Activated naive CD4-positive, alpha-beta T cell treated with anti-CD3 and anti-CD28 coated beads, Interleukin-2, amount 50 U/mL, for 72 hours (primary cell): ENCODE measurements at regions not wholly inside any gene's neighbourhood (a gene's known extent, or its start where the extent isn't known, plus 50 kb on each side); places are given as distances from the start of the nearest gene placed in this dataset.
A peak's percentile ranks its signal among the peaks of the same experiment; 100 is the strongest.
"Not testable (repeated sequence)": the region's sequence is repeated elsewhere in the genome, so short reads cannot be mapped to it uniquely, and the experiment has no call there.

Source experiments
- ATAC-seq, 2 donors: fragments of 150-1000 bp; cut with Tn5 transposase; 2 replicates each; pipeline ENCODE4 v1.10.0; 2021; ENCODE audit warnings: mild to moderate bottlenecking in 2 of 2, moderate library complexity in 2 of 2
- DNase-seq, 2 donors: peaks; one replicate each; pipeline ENCODE4 v3.0.0; 2021 to 2022; ENCODE audit warnings: low spot score in 2 of 2
- H3K27ac Mint-ChIP-seq, 2 donors: one replicate each; pipeline ENCODE4 v1.8.0; 2022; ENCODE audit warnings: mild to moderate bottlenecking in 2 of 2, mixed read lengths in 2 of 2
- H3K36me3 Mint-ChIP-seq, 2 donors: one replicate each; pipeline ENCODE4 v1.8.0; 2022; ENCODE audit warnings: mixed read lengths in 2 of 2
- H3K9me3 Mint-ChIP-seq, 2 donors: one replicate each; pipeline ENCODE4 v1.8.0; 2022; ENCODE audit warnings: mixed read lengths in 2 of 2

DNA sequence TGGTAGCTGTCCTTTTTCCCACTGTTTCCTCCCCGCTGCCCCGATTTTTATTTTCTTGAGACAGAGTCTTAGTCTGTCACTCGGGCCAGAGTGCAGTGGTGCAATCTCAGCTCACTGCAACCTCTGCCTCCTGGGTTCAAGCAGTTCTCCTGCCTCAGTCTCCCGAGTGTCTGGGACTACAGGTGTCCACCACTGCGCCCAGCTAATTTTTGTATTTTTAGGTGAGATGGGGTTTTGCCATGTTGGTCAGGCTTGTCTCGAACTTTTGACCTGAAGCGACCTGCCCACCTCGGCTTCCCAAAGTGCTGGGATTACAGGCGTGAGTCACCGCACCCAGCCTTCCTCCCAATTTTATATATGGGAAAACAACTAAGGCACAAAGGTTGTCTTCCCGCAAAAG, 251.0 kb downstream of the GOLGA6L6 start:
- not testable (repeated sequence) for ATAC-seq, H3K36me3 Mint-ChIP-seq, DNase-seq, H3K27ac Mint-ChIP-seq, H3K9me3 Mint-ChIP-seq

DNA sequence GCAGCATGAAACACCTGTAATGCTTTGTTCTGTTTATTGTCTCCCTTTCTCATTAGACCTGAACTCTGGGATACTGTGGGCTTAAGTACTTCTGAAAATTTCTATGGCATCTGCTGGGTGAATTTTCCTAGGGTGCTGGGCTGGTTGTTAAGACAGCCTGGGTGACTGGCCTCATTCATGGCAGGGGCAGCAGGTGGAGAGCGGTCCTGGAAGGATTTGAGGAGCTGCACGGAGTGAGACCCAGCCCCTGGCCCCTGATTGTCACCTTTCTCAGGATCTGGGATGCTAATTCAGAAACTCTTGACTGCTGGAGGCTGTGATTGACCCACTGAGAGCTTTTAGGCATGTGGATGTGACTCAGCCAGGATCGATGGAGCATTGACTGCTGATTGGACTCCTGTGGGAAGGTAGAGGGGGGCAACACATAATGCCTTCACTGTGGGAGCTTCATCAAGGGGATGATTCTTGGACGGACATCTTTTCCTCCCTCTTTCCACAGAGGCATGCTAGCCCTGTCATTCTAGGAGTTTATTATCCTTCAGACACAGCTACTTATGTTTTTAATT, 252.0 kb downstream of the GOLGA6L6 start:
- H3K36me3 Mint-ChIP-seq, ATAC-seq, H3K9me3 Mint-ChIP-seq, DNase-seq, H3K27ac Mint-ChIP-seq: not testable (repeated sequence)

DNA sequence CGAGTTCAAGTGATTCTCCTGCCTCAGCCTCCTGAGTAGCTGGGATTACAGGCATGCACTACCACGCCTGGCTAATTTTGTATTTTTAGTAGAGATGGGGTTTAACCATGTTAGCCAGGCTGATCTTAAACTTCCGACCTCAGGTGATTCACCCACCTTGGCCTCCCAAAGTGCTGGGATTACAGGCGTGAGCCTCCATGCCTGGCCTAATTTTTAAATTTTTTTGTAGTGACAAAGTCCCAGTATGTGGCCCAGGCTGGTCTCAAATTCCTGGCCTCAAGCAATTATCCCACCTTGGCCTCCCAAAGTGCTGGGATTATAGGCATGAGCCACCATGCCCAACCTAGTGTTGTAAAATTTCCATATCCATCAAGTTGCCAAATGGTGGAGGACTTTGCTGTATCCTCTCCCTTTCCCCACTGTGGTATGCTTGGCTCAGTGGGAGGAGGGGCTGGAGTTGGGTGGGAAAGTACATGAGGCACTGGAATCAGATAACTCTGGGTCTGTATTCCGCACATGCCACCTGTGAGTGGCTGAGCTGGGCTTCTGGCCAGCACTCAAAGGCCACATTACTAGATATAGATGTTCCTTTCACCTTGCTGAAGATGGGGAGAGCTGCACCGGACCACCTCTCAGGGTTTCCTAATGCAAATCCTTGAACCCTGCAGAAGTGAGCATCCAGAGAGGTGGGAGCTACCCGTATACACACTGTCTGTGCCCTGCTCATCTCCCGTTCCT, 252.6 kb downstream of the GOLGA6L6 start:
- DNase-seq = peak in 1 of 2 donors; percentile 44
- not testable (repeated sequence) for H3K27ac Mint-ChIP-seq, H3K9me3 Mint-ChIP-seq, ATAC-seq, H3K36me3 Mint-ChIP-seq

DNA sequence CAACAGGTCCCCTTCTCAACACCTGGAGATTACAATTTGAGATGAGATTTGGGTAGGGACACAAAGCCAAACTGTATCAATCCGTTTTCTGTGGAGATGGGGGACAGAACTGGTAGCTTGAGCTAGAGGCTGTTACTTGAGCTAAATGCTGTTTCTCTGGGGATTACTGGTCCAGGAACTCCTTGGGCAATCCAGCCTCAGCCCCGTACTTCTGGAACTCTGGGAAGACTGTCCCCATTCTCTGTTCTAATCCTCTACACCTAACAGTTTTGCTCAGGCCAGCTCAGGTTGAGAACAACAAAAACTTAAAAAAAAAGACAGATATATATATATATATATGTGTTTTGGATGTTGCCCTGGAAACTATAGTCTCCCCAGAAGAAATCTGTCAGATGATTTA, 255.0 kb downstream of the GOLGA6L6 start:
- ATAC-seq, H3K27ac Mint-ChIP-seq, DNase-seq, H3K36me3 Mint-ChIP-seq, H3K9me3 Mint-ChIP-seq: not testable (repeated sequence)

DNA sequence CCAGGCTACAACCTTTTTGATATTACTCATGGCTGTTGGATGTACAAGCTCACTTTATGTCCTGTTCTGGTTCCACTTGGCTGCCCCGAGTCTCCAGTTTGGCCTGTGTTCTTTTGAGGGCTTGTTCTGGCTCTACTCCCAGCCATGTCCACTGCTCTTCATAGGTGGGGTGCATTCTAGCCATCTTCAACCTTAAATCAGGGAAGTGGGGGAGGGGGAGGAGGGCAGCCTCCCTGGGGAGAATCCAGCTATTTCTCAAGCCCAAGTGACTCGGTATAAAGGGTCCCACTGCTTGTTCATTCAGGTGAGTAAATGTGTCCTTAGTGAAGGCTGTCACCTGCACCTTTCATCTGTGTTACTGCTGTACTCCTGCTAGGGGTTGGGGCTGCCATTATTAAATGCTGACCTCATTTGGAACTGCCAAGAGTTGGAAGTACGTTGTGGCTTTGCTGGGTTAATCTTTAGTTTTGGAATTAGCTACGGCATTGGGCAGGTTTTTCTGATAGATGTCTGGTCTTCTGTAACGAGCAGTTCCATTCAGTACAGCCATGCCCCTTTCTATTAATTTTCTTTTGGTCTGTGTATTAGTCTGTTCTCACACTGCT, 255.8 kb downstream of the GOLGA6L6 start:
- H3K9me3 Mint-ChIP-seq, H3K36me3 Mint-ChIP-seq, H3K27ac Mint-ChIP-seq, ATAC-seq: not testable (repeated sequence)
- peak in 1 of 2 donors; percentile 34 for DNase-seq

DNA sequence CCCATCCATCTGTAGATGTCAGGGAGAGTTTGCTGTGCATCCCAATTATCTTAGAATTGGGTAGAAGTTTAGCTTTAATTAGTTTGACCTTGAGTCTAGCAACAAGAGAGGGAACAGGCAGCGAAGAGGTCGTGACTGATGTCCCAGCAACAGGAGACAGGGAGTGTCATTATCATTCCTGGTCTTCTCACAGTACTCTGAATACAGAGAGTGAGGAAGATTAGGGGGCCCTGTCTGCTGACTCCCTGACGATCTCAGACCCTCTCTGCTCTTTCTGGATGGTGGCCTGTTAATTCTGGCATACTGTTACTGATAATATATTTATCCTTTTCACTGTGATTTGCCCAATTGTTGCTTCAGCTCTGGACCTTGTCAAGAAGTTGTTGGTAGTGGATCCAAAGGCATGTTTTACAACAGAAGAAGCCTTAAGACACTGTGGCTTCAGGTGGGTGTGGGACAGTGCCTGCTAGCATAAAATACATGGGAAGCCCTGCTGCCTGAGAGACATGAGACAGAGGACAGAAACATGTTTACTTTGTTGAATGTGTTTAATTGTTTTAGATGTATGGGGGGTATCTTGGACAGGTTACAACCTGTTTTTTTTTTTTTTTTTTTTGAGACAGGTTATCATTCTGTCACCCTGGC, 256.6 kb downstream of the GOLGA6L6 start:
- H3K27ac Mint-ChIP-seq, H3K36me3 Mint-ChIP-seq, H3K9me3 Mint-ChIP-seq, ATAC-seq, DNase-seq: not testable (repeated sequence)

DNA sequence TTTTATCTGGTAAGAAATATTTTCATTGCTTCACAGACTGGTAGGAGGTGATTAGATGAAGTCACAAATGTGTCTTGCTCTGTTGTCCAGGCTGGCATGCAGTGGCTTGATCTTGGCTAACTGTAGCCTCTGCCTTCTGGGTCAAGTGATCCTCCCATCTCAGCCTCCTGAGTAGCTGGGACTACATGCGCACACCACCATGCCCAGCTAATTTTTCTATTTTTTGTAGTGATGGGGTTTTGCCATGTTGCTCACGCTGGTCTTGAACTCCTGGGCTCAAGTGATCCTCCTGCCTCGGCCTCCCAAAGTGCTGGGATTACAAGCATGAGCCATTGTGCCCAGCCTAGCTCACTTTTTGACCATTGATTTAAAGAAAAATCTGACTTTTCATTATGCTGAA, 257.9 kb downstream of the GOLGA6L6 start:
- H3K36me3 Mint-ChIP-seq, H3K27ac Mint-ChIP-seq, ATAC-seq, DNase-seq, H3K9me3 Mint-ChIP-seq: not testable (repeated sequence)

DNA sequence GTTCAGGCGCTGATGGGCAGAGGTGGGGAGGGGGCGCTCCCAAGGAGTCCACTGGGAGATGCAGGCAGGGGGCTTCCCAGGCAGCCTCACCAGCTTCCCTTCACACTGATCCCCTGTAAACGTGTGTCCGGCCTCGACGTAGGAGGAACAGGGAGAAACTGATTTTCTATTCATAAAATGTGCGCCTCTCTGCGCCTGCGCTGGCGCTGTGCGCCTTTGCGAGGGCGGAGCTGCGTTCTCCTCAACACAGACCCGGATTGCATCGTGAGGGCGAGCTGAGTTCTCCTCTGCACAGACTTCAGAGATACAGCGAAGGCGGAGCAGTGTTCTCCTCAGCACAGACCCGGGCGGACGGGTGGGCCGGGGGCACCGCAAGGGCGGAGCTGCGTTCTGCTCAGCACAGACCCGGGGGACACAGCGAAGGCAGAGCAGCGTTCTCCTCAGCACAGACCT, 259.1 kb downstream of the GOLGA6L6 start:
- ATAC-seq = peak in 1 of 2 donors; percentile 22
- H3K9me3 Mint-ChIP-seq, H3K27ac Mint-ChIP-seq, DNase-seq, H3K36me3 Mint-ChIP-seq: not testable (repeated sequence)

DNA sequence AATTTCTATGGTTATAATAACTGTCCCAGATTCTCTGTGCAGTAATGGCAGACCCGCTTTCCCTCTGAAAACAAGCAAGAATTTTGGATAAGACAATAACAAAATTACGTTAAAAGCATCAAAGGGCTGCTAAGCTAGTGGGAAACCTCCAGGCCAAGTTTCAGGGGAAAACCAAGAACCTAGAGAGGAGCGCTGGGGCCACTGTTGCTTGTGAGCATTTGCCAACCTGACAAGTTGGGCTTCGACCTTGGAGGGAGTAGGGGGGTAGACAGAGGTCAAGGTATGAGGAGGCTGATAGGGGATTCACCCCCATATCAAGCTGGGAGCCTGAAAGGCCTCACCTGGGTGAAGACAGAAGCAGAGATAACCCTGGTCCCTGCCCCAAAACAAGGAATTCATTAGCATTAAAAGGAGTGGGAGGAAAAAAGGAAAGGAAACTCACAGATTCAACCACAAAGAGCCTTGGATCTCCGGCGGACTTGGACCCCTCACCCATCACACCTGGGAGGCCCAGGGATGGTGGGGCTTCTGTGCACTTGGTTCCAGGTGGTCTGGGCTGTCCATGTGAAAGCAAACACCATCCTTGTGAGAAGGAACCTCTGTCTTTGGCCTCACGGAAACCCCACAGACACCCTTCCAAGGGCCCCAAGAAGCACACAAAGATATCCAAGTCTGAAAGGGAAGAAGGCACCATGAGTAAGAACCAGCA, 259.9 kb downstream of the GOLGA6L6 start:
- H3K36me3 Mint-ChIP-seq, ATAC-seq, DNase-seq, H3K27ac Mint-ChIP-seq, H3K9me3 Mint-ChIP-seq: not testable (repeated sequence)

DNA sequence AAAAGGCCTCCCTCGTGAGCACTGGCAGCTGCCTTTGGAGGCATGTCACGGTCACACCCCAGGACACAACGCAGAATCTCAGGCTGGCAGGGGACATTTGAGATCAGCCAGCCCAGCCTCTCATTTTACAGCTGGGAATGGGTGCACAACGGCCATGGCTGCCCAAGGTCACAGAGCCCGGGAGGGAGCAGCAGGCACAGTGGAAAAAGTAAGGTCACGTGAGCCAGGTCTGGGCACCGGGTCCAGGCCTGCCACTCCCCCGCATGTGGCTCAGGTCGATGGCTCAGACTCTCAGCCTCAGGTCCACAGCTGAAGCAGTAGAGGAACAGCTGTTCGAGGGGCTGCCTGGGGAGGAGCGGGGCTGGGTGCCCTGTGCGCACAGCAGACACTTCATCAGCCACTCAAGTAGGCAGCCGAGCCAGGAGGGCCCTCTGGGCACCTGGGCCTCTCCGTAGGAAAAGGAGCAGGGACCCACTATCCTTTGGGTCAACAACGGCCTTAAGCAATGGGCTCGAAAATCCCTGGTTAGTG, 260.6 kb downstream of the GOLGA6L6 start:
- Mint-ChIP-seq H3K36me3 (no peaks in the 10 kb centered on the region), H3K27ac (no peak overlapping the region), H3K9me3 (no peaks in the 10 kb centered on the region)
- ATAC-seq (peak in 1 of 2 donors; percentile 18), DNase-seq (no peak)

DNA sequence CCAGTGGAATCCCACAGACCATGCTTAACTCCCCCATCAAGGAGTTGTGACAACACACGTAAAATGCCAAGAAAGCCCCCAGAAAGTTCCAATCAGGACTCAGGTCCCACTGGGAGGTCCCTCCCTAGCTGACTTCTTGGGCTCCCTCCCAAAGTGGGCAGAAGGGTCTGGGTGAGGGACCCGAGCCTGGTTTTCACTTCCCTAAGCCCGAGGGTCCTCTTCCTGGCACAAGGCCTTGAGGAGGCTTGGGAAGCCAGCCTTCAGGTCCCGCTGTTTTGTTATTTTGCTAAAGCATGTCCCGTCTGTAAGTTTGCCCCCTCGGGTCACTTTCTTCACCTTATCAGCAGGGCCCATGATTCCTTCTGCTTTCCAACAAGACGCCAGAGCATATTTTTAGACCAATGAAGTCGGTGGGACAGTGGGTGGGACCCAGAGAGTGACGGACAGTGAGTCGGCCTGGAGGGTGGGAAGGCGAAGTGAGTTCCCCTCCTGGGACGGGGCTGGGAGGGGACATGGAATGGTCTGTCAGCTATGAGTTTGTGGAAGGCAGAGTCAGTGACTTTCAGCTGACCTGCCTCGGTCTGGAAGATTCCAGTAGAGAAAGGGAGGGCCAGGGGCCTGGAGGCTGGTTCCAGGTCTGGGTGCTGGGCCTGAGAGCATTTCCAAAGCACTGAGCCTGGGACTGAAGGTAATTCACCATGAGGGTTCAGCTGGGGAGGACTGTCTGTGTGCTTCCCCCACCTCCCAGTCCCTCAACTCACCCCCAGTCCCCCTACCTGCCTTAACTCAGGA, 261.3 kb downstream of the GOLGA6L6 start:
- DNase-seq, H3K36me3 Mint-ChIP-seq, H3K9me3 Mint-ChIP-seq, H3K27ac Mint-ChIP-seq: not testable (repeated sequence)
- peak in 1 of 2 donors; percentile 26 for ATAC-seq

DNA sequence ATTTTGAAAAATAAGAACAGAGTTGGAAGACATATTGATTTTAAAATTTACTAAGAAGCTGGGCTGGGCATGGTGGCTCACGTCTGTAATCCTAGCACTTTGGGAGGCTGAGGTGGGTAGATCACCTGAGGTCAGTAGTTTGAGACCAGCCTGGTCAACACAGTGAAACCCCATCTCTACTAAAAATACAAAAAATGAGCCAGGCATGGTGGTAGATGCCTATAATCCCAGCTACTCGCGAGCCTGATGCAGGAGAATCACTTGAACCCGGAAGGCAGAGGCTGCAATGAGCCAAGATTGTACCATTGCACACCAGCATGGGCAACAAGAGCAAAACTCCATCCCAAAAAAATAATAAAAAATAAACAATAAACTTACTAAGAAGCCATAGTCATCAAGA, 262.5 kb downstream of the GOLGA6L6 start:
- ATAC-seq, H3K9me3 Mint-ChIP-seq: not testable (repeated sequence)

DNA sequence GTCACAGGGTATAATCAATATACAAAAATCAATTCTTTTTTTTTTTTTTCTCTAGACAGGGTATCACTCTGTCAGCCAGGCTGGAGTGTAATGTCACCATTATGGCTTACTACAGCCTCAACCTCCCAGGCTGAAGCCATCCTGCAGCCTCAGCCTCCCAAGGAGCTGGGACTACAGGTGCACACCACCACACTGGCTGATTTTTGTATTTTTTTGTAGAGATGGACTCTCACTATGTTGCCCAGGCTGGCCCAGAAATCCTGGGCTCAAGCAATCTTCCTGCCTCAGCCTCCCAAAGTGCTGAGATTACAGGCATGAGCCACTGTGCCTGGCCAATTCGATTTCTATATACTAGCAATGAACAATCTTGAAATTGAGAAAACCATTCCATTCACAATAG, 263.2 kb downstream of the GOLGA6L6 start:
- not testable (repeated sequence) for DNase-seq, H3K27ac Mint-ChIP-seq, H3K9me3 Mint-ChIP-seq, H3K36me3 Mint-ChIP-seq, ATAC-seq

More for the DNA sequence above, 262.5 kb downstream of the GOLGA6L6 start:
- not testable (repeated sequence) for DNase-seq, H3K27ac Mint-ChIP-seq, H3K36me3 Mint-ChIP-seq

DNA sequence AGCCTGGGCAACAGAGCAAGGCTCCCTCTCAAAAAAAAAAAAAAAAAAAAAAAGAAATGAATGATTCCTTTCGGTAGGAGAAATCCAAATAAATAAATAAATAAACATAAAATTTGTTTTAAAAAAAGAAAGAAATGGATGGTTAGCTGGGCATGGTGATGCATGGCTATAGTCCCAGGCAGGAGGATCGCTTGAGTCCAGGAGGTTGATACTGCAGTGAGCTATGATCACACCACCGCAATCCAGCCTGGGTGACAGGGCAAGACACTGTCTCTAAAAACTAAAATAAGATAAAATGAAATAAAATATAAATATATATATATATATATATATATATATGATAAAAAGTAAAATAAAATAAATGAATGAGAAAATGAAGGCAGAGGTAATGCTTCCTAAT, 264.1 kb downstream of the GOLGA6L6 start:
- not testable (repeated sequence) for H3K36me3 Mint-ChIP-seq, H3K9me3 Mint-ChIP-seq, DNase-seq, ATAC-seq, H3K27ac Mint-ChIP-seq

DNA sequence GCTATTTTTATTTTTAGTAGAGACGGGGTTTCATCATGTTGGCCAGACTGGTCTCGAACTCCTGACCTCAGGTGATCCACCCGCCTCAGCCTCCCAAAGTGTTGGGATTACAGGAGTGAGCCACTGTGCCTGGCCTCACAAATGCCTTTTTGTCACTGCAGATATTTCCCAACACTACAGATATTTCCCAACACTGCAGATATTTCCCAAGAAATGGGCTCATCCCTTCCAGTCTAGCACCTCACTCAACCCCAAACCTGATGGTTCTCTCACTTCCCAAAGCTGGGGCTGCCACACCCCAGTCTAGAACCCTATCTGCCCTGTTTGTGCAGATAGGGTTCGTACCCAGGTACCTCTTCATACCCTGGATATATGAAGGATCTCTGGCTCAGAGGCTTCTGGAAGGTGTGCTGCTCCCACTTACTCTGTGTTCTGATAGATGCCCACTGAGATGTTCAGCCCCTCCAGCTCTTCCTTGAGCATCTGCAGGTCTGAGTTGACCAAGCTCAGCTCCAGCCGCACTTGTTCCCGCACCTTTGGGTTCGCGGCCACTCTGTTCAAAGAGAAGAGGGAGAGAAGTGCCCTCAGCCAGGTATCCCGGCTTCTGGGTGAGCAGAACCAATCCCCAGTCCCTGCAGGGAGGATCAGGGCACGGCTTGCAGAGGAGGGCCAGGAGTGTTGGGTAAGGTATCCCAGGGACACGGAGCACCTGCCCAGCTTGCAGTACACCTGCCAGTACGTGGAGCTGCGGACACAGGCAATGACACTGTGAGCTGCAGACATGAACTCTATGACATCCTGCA, 265.1 kb downstream of the GOLGA6L6 start:
- not testable (repeated sequence) for DNase-seq, H3K27ac Mint-ChIP-seq, H3K9me3 Mint-ChIP-seq, H3K36me3 Mint-ChIP-seq
- ATAC-seq = peak in 1 of 2 donors; percentile 13
